ENCODE measurements at regions not wholly inside any gene's neighbourhood (a gene's known extent, or its start where the extent isn't known, plus 50 kb on each side); places are given as distances from the start of the nearest gene placed in this dataset.

GRCh38 chr10:36141856-36142560 is 499.9 kb upstream of the FZD8 start:
- DNase-seq = no peak

GRCh38 chr10:36129051-36129450 is 487.0 kb upstream of the FZD8 start:
- DNase-seq = no peak

GRCh38 chr10:36126076-36126475 is 484.0 kb upstream of the FZD8 start:
- DNase-seq = no peak

- DNase-seq = no peak
These were observed 477.4 kb upstream of the FZD8 start for GRCh38 chr10:36119455-36119854.

GRCh38 chr10:36118314-36118713 is 476.2 kb upstream of the FZD8 start:
- DNase-seq = no peak

GRCh38 chr10:36117890-36118289 is 475.8 kb upstream of the FZD8 start:
- DNase-seq = no peak

GRCh38 chr10:36117231-36117630 is 475.1 kb upstream of the FZD8 start:
- no peak for DNase-seq

- no peak for DNase-seq
These were observed 474.6 kb upstream of the FZD8 start for GRCh38 chr10:36116731-36117130.

GRCh38 chr10:36116040-36116439 is 473.9 kb upstream of the FZD8 start:
- DNase-seq = no peak

GRCh38 chr10:36115364-36115763 is 473.3 kb upstream of the FZD8 start:
- no peak for DNase-seq

GRCh38 chr10:36114913-36115312 is 472.8 kb upstream of the FZD8 start:
- no peak for DNase-seq

GRCh38 chr10:36114141-36114540 is 472.0 kb upstream of the FZD8 start:
- no peak for DNase-seq

- DNase-seq = no peak
These were observed 469.6 kb upstream of the FZD8 start for GRCh38 chr10:36111676-36112075.

- DNase-seq = no peak
These were observed 468.0 kb upstream of the FZD8 start for GRCh38 chr10:36110097-36110496.

GRCh38 chr10:36109399-36110023 is 467.4 kb upstream of the FZD8 start:
- DNase-seq = no peak

- DNase-seq = no peak
These were observed 455.6 kb upstream of the FZD8 start for GRCh38 chr10:36097696-36098095.

- no peak for DNase-seq
These were observed 454.5 kb upstream of the FZD8 start for GRCh38 chr10:36096576-36096975.

GRCh38 chr10:36094096-36094495 is 452.0 kb upstream of the FZD8 start:
- no peak for DNase-seq

- DNase-seq = no peak
These were observed 450.0 kb upstream of the FZD8 start for GRCh38 chr10:36092116-36092515.

GRCh38 chr10:36091007-36091406 is 448.9 kb upstream of the FZD8 start:
- DNase-seq = no peak

- no peak for DNase-seq
These were observed 447.8 kb upstream of the FZD8 start for GRCh38 chr10:36089790-36090440.

GRCh38 chr10:36087006-36088005 is 445.2 kb upstream of the FZD8 start:
- no peak for DNase-seq

GRCh38 chr10:36075196-36075595 is 433.1 kb upstream of the FZD8 start:
- no peak for DNase-seq
